ENCODE measurements at regions not wholly inside any gene's neighbourhood (a gene's known extent, or its start where the extent isn't known, plus 50 kb on each side); places are given as distances from the start of the nearest gene placed in this dataset.

- no peak for TF ChIP-seq POLR2AphosphoS5 (IDR thresholded peaks at IDR 0.05; ENCODE audit: low read depth, low read length)
- TF ChIP-seq POLR2A (IDR thresholded peaks at IDR 0.05; ENCODE audit: low read depth, low read length) = no peak
- TF ChIP-seq TAF1 (IDR thresholded peaks at IDR 0.05; ENCODE audit: borderline replicate concordance, low read depth, low read length) = no peak
These were observed 111.6 kb downstream of the TPRA1 start for GRCh38 chr3:127478922-127479321.
